DOHH2 (cell line): ENCODE measurements at regions not wholly inside any gene's neighbourhood (a gene's known extent, or its start where the extent isn't known, plus 50 kb on each side); places are given as distances from the start of the nearest gene placed in this dataset.

Experiments
- H3F3A ChIP-seq: fragments of 200-600 bp; sonication (generic), shearing (Covaris generic); 2 replicates; pipeline ENCODE4 v1.6.0; 2016; ENCODE audit warnings: antibody characterized with exemption, mild to moderate bottlenecking; ENCODE audit not compliant: control insufficient read depth, insufficient read depth
- H3K27ac ChIP-seq: fragments of 200-600 bp; sonication (generic); 2 replicates; pipeline ENCODE4 v1.5.1; 2014; ENCODE audit warnings: low read depth, mild to moderate bottlenecking, low read length, moderate library complexity
- H3K27me3 ChIP-seq: fragments of 200-600 bp; sonication (generic); 2 replicates; pipeline ENCODE4 v1.6.1; 2014; ENCODE audit warnings: mild to moderate bottlenecking, low read length, mixed read lengths; ENCODE audit not compliant: control insufficient read depth
- H3K36me3 ChIP-seq: fragments of 200-600 bp; sonication (generic); 2 replicates; pipeline ENCODE4 v1.6.1; 2014; ENCODE audit warnings: mild to moderate bottlenecking, low read length, moderate library complexity, mixed read lengths; ENCODE audit not compliant: control insufficient read depth
- H3K4me1 ChIP-seq: fragments of 200-600 bp; sonication (generic); 2 replicates; pipeline ENCODE4 v1.6.1; 2014; ENCODE audit warnings: mild to moderate bottlenecking, low read length, mixed read lengths; ENCODE audit not compliant: control insufficient read depth
- H3K4me2 ChIP-seq: fragments of 200-600 bp; sonication (generic); 2 replicates; pipeline ENCODE4 v1.6.0; 2014; ENCODE audit warnings: mild to moderate bottlenecking, low read length, moderate library complexity
- H3K4me3 ChIP-seq: fragments of 200-600 bp; sonication (generic); 2 replicates; pipeline ENCODE4 v1.5.1; 2014; ENCODE audit warnings: mild to moderate bottlenecking, low read length, mixed read lengths
- H3K79me2 ChIP-seq: fragments of 200-600 bp; sonication (generic); 2 replicates; pipeline ENCODE4 v1.6.1; 2014; ENCODE audit warnings: mild to moderate bottlenecking, low read length, mixed read lengths; ENCODE audit not compliant: control insufficient read depth
- H3K9me2 ChIP-seq: fragments of 200-600 bp; sonication (generic); replicated peaks from 2 replicates; pipeline ENCODE4 v1.6.1; 2014; ENCODE audit warnings: mild to moderate bottlenecking, low read length, mixed read lengths; ENCODE audit not compliant: control insufficient read depth
- H3K9me3 ChIP-seq: fragments of 200-600 bp; sonication (generic); 2 replicates; pipeline ENCODE4 v1.6.1; 2014; ENCODE audit warnings: antibody characterized with exemption, low read length, mixed read lengths; ENCODE audit not compliant: control insufficient read depth, insufficient read depth
- H4K20me1 ChIP-seq: fragments of 200-600 bp; sonication (generic); 2 replicates; pipeline ENCODE4 v1.6.0; 2014; ENCODE audit warnings: low read depth, mild to moderate bottlenecking, antibody characterized with exemption, low read length, moderate library complexity; ENCODE audit not compliant: control insufficient read depth, insufficient read depth
- EZH2phosphoT487 ChIP-seq: fragments of 200-600 bp; sonication (generic); IDR thresholded peaks from 2 replicates; pipeline ENCODE4 v1.6.1; 2017; ENCODE audit warnings: borderline replicate concordance, mild to moderate bottlenecking, antibody characterized with exemption, low read length, moderate library complexity, mixed read lengths
- TF ChIP-seq, protein P1 (sequence below): fragments of 200-600 bp; sonication (generic); IDR thresholded peaks from one replicate; pipeline ENCODE4 v1.5.1; 2014; ENCODE audit warnings: antibody characterized with exemption, mild to moderate bottlenecking, low read depth, low read length; ENCODE audit not compliant: poor library complexity, severe bottlenecking

DNA sequence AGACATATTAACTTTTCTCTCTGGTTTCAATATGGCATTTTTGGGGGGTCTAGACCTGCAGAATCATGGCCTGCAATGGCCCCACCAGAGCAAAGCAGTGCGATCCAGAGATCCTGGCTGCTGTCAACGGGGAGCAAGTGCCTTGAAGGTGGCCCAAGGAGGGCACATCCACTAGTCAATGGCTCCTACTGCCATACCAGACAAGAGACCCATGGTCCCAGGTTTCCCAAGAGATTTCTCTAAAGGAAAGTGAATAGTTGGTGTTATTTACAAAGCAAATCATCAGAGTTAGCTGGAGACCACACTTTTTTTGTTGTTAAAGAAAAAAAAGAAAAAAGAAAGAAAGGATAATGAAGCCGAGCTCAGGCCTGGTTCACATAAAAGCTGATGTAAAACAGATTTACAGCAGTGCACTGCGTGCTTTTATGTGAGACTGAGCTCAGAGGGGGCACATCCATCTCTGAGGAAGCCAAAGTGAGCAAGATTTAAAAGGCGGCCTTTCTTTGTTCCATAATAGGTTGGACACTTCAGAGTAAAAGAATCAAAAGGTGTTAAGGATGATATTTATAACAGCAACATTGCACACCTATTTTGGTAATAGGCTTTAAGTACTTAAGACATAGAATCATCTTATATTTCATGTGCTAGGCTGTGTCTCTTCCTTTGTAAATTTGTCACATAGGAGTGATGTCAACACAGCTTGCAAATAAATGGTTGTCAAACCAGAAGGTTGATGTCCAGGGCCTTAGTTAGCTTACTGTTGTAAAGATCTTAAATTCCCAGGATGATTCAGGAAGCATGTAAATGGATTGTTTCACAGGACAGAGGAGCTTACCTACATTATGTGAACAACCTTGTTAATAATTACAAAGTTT, 201.3 kb upstream of the NTM start:
- no peaks in the 10 kb centered on the region for H3K27me3 ChIP-seq

DNA sequence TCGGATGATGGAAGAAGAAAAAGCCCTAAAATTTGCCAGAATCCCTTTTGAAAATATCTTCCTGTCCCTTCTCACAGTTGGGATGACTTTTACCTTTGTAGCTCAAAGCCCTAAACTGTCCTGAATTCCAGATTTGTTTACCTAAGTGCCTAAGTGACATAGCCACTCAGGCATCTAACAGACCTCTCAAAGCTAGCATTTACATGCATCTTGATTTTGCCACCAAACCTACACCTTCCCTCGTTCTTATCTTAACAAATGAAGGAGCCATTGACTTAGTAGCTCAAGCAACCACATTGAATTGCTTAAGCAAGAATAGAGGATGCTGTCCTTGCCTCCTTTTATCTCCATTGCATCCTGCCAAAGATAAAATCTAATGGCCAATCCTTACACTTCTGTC, 198.4 kb upstream of the NTM start:
- no peaks in the 10 kb centered on the region for H3K27me3 ChIP-seq

More for the DNA sequence above, 201.3 kb upstream of the NTM start:
- Histone ChIP-seq H3K4me1 (no peaks in the 10 kb centered on the region), H3K4me3 (no peak overlapping the region), H3K79me2 (no peaks in the 10 kb centered on the region), H3K9me3 (no peaks in the 10 kb centered on the region), H3K27ac (no peak overlapping the region), H3F3A (no peaks in the 10 kb centered on the region), H3K4me2 (no peak overlapping the region), H3K9me2 (no peaks in the 10 kb centered on the region), H3K36me3 (no peaks in the 10 kb centered on the region), H4K20me1 (no peaks in the 10 kb centered on the region)
- TF ChIP-seq, protein P1, sequence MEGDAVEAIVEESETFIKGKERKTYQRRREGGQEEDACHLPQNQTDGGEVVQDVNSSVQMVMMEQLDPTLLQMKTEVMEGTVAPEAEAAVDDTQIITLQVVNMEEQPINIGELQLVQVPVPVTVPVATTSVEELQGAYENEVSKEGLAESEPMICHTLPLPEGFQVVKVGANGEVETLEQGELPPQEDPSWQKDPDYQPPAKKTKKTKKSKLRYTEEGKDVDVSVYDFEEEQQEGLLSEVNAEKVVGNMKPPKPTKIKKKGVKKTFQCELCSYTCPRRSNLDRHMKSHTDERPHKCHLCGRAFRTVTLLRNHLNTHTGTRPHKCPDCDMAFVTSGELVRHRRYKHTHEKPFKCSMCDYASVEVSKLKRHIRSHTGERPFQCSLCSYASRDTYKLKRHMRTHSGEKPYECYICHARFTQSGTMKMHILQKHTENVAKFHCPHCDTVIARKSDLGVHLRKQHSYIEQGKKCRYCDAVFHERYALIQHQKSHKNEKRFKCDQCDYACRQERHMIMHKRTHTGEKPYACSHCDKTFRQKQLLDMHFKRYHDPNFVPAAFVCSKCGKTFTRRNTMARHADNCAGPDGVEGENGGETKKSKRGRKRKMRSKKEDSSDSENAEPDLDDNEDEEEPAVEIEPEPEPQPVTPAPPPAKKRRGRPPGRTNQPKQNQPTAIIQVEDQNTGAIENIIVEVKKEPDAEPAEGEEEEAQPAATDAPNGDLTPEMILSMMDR, result no peak
- TF ChIP-seq EZH2phosphoT487, result no peak

DNA sequence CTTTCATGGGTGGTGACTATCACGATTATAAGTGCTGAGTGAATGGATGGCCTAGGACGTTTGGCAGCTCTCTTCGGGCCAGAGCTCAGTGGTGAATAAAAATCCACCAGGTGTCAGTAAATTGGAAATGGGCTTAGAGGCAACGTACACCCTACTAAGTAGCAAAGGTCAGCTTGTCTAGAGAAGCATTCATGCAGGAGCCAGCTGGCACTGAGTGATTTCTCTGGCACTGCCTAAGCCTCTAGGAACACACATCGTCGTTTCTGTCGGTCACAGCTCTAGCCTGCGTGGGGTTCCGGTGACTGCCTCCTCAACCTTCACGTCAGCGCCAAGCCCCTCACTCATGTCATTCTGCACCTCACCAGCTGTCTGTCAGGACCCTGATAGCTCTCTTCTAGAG, 192.4 kb upstream of the NTM start:
- no peaks in the 10 kb centered on the region for H4K20me1 ChIP-seq
- no peaks in the 10 kb centered on the region for H3K36me3 ChIP-seq
- H3K4me1 ChIP-seq, result no peaks in the 10 kb centered on the region
- no peaks in the 10 kb centered on the region for H3K27me3 ChIP-seq
- H3K4me3 ChIP-seq, result no peak overlapping the region
- no peaks in the 10 kb centered on the region for H3K79me2 ChIP-seq
- no peaks in the 10 kb centered on the region for H3F3A ChIP-seq
- H3K9me2 ChIP-seq, result no peaks in the 10 kb centered on the region
- TF ChIP-seq EZH2phosphoT487, result no peak
- TF ChIP-seq, protein P1, result no peak
- no peak overlapping the region for H3K4me2 ChIP-seq
- H3K9me3 ChIP-seq, result no peaks in the 10 kb centered on the region
- H3K27ac ChIP-seq, result no peak overlapping the region

More for the DNA sequence above, 198.4 kb upstream of the NTM start:
- no peaks in the 10 kb centered on the region for H3K4me1 ChIP-seq
- H3K9me3 ChIP-seq, result no peaks in the 10 kb centered on the region
- H4K20me1 ChIP-seq, result no peaks in the 10 kb centered on the region
- no peak for TF ChIP-seq EZH2phosphoT487
- TF ChIP-seq, protein P1, result no peak
- H3K27ac ChIP-seq, result no peak overlapping the region
- H3K9me2 ChIP-seq, result no peaks in the 10 kb centered on the region
- H3K36me3 ChIP-seq, result no peaks in the 10 kb centered on the region
- no peak overlapping the region for H3K4me2 ChIP-seq
- no peaks in the 10 kb centered on the region for H3K79me2 ChIP-seq
- H3F3A ChIP-seq, result no peaks in the 10 kb centered on the region
- H3K4me3 ChIP-seq, result no peak overlapping the region
